NCI-H2227 treated with DMSO at 0.1 percent for 48 hours (cell line): ENCODE measurements at regions not wholly inside any gene's neighbourhood (a gene's known extent, or its start where the extent isn't known, plus 50 kb on each side); places are given as distances from the start of the nearest gene placed in this dataset.

Source experiments
- DNase-seq: peaks from one replicate; lab custom pipeline; 2025; lab: John Stamatoyannopoulos, UW

DNA sequence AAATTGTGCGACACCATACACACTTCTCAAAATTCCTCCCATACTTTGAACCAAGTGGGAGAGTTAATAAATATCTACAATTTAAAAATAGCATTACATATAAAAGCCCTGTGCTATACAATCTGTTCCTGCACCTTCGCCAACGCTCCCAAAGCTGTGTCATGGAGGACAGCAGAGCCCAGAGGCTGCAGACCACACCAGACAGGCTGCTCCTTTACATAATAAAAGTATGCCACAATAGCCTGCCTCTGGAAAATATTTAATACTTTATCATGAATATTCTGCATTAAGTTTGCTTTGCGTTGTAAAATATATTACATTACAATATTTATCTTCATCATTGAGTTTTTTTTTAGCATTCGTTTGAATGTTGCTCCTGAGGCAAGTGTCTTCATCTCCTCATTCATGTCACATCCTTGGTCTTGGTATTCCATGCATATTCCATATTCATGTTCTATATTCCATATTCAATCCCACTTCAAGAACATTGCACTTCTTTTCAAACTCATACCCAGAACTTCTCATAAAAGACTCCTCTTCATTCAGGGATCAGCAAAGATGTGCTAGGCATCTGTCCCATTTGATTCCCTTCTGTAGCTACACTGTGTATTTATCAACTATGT lies 663.9 kb downstream of the POM121L12 start:
- DNase-seq, result no peak

DNA sequence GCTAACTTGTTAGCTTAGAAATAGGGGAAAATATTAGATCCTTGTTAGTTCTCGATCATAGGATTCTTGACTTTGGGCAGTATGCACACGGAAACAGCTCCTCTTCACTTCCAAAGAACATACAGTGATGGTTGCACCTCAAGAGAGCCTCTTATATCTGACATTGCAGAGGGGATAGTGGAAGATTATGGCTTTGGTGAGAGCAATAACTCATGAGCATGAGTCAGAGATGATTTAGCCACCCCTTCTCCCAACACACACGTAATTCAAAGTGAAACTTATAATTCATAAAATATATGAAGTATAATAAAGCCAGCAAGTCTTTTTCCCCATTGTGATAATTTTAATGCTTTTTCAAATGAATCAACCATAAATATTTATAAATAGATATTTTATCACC lies 683.7 kb downstream of the POM121L12 start:
- DNase-seq, result no peak

DNA sequence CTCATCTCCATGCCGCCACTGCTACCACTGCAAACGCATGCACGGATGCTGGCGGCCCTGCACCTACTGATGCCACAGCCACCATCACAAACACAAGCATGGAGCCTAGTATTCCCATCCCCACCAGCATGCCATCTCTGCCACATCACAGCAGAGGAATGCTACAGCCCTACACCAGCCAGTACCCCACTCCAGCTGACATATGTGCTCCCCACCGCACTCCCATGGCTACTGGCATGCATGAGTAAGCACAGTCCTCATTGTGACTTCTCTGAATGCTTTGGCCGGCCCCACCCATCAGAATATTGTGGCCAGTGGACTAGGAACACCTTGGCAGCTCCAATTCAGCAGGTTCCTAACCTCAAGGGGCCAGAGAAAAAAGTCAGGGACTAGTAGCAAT lies 705.5 kb downstream of the POM121L12 start:
- no peak for DNase-seq

DNA sequence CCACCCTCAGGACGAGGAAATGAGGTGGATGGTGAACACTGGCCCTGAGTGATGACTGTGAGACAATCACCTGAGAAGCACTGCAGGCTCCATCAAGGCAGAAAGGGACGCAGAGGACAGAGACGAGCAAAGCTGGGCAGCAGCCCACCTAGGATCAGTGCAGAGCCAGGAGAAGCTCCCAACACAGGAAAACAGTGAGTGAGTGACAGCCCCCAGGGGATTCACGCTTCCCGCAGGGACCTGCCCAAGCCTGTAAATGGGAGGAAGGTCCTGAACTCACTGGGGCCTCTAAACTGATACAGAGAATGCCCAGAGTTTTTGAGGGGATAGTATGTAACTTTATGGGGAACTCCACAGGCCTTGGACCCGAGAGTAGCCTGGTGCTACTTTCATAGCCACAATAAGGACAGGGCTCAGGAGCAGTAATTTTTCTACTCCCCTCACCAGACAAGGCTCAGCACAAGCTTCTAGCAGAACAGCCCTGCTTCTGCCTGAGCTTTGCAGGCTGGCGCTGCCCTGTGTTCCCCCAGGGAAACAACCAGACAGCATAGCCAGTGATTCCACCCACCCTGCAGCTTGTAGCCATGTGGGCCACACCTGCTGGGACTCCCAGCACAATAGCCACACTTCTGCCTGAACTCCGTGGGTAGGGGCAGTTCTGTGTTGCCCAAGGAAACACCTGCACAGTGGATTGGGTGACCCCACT lies 708.4 kb downstream of the POM121L12 start:
- no peak for DNase-seq

DNA sequence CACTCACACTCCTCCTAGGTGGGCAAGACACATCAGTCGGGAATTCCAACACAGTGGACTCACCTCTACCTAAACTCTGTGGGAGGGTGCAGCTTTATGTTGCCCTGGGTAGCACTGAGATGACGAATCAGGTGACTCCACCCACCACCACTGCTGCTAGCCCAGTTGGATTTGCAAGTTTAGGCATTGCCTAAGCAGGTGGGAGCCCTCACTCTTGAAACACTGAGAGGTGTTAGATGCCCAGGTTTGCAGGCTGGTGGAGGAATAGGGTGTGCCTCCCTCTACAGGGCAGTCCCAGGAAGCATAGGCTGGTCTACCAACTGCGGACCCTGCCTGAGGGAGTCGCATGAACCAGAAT lies 708.9 kb downstream of the POM121L12 start:
- DNase-seq, result no peak

DNA sequence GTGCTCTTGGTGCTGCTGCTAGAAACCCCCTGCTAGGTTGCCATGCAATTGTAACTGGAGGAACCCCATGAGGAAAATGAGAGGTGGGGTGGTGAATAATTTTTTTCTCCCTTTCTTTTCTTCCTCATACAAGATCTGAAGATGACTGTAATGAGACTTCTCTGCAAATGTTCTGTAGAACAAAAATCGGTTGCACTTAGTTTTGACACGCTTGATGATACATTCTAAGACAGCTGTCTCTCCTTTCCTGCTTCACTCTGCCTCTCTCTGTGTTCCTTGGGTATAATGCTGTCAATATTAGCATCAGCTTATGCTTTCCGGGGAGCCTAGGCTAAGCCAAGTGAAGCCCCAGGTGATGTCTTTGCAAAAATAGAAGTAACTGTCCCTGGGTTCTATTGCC lies 721.5 kb downstream of the POM121L12 start:
- no peak for DNase-seq

DNA sequence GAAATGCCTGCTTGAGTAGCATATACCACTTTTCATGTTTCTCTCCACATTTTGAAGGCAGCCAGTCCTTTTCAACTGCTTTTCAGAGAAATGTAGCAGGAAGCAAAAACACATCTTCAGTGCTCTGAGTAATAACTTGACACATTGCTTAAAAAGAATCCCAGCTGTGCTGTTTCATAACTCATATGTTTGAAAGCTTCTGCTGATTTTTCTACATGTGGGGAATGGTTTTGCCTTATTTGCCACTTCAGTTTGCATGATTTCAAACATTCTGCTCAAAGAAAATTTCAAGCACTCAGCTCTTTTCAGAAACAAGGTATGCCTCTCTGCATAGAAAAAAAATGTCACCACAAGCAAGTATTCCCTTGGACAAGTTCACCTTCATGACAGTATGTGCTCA lies 732.8 kb downstream of the POM121L12 start:
- DNase-seq, result no peak

DNA sequence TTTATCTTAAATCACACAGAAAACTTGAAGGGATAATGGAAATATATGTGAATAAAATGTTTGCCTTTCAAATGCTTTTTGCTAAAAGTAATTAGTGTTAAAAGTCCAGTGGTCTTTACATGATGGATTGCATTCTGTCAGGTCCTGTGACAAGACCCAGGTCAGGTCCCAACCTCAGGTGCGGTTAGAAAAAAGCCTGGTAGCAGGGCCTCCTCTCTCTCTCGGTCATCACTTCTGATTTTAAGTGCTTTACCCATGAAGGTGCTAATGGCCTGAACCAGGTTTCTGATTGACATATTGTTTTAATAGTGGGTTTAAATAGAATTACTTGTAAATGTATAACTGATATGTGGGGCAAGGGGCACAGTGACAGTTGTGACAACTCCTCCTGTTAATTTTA lies 736.3 kb downstream of the POM121L12 start:
- no peak for DNase-seq

DNA sequence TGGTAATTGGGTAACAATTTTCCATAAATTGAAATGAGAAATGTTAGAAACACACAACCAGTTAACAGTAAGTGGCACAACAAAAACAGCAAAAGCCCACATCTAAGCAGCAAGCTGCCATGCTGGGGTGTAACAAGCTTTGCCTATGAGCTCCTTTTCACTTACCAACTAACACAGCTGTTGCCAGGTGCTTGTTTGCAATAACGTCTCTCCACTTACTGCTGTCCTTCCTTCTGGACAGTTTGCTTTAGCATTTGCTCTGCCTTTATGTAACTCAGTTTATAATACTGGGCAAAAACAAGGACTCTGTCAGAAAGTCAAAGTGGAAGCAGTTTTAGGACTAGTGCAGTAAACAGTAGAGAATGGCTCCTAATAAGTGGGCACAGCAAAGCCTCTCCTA lies 740.9 kb downstream of the POM121L12 start:
- no peak for DNase-seq

DNA sequence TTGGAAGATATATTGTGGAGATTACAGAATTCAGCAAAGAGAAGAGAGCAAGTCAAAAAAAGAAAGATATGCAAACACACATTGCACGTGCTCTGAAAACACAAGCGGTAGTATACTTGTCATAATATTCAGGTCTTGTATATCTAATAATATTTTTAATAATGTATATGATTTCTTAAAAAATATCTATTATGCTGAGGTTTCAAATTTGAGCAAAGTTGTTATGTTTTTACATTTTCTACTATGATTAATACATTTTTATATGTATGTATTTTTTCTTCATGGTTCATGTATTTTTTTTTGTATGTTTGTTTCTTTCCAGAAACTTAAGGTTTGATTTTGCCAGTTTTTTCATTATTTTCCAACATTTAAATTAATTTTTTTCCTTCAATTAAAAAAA lies 752.4 kb upstream of the VSTM2A start:
- DNase-seq, result no peak

DNA sequence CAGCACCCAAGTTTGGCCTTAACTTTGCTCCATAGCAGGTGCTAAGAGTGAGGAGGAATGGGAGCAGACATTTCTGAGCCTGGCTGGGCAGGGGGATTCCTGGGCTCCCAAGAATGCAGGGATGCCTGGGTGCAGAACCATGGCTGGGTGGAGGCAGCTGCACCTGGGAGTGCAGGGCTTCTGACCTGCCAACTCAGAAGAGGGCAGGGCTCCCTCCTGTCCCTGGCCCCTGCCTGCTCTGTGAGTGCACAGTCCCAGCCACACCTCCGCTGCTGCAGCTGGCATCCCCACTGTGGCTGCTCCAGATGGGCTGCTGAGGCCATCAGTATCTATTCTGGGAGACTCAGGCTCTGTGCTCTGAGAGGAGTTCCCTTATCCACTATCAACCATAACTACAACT lies 747.4 kb upstream of the VSTM2A start:
- DNase-seq, result no peak

DNA sequence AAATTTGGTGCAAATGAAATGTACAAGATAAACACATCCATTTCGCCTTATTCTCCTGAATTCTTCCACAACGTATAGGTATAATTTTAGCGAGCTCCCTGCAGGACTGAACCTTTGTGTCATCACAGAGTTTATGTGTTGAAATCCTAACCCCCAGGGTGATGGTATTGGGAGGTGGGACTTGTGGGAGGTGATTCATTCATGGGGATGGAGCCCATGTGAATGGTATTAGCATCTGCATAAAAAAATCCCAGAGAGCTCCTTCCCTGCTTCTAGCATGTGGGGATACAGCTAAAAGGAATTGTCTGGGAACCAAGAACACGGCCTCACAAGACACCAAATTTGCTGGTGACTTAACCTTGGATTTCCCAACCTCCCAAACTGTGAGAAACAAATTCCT lies 741.4 kb upstream of the VSTM2A start:
- no peak for DNase-seq

DNA sequence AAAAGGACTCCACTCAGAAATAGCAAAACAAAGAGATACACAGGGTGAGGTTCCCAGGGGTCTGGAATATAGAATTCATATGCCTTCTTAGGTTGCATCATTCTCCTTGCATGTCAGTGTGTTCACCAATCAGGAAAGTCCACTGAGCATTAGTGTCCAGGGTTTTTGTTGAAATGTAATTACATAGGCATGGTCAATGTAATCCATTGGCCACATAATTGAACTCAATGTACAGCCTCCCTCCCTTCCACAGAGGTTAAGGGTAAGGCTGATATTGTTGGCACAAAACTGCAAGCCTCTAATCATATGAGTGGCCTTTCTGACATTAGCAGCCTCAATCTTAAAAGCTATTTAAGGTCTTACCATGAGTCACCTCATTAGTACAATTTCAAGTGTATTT lies 736.1 kb upstream of the VSTM2A start:
- DNase-seq, result no peak

DNA sequence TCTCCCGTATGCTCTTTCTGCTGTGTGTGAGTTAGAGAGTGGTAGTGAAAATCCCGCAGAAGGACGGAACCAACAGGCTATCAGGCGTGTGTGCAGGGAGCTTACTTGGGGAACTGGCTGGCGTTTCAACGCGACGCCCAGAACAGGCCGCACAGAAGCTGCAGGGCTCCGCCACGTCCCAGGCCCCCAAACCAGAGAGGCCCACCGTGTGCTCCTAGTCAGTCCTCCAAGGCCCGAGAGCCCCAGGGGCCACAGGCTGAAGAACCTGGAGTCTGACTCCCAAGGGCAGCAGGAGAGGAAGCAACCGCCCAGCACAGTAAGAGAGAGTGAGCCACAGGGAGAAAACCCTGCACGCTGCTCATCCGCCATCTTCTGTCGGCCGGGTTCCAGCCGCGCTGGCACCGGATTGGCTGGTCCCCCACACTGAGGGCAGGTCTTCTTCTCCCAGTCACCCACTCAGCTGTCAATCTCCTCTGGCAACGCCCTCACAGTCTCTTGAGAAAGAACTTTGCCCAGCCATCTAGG lies 730.6 kb upstream of the VSTM2A start:
- DNase-seq, result peak; percentile 6

DNA sequence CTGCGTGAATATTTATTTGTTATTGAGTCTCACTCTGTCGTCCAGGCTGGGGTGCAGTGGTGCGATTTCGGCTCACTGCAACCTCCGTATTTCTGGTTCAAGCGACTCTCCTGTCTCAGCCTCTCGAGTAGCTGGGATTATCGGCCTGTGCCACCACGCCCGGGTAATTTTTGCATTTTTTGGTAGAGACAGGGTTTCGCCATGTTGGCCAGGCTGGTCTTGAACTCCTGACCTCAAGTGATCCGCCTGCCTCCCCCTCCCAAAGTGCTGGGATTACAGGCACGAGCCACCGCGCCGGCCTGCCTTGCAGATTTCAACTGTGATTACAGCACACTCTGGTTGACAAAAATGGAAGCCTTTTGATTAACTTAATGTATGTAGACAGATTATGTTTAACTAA lies 730.0 kb upstream of the VSTM2A start:
- DNase-seq, result no peak

DNA sequence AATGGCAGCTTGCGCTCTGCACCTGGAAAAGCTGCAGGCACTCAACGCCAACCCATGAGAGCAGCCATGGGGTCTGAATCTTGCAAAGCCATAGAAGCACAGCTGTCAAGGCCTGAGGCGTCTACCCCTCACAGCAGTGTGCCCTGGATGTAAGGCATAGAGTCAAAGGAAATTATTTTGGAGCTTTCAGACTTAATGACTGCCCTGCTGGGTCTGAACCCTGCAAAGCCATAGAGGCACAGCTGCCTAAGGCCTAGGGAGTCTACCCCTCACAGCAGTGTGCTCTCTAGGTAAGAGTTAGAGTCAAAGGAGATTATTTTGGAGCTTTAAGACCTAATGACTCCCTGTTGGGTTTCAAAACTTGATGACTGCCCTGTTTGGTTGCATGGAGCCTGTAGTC lies 706.9 kb upstream of the VSTM2A start:
- no peak for DNase-seq

DNA sequence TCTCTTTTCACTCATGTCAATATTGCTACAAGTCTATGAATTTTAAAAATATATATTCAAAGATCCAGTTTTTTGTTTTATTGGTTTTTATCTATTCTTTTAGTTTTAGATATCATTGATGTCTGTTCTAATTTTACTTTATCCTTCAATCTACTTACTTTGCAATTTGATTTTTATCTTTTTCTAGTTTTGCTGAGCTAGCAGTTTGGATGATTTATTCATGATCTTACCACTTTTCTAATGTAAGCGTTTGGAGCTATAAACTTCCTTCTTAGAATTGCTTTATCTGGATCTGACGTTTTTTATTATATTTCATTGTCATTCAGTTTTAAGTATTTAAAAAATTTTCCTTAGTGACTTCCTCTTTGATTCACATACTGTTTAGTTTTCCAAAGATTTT lies 664.5 kb upstream of the VSTM2A start:
- no peak for DNase-seq

DNA sequence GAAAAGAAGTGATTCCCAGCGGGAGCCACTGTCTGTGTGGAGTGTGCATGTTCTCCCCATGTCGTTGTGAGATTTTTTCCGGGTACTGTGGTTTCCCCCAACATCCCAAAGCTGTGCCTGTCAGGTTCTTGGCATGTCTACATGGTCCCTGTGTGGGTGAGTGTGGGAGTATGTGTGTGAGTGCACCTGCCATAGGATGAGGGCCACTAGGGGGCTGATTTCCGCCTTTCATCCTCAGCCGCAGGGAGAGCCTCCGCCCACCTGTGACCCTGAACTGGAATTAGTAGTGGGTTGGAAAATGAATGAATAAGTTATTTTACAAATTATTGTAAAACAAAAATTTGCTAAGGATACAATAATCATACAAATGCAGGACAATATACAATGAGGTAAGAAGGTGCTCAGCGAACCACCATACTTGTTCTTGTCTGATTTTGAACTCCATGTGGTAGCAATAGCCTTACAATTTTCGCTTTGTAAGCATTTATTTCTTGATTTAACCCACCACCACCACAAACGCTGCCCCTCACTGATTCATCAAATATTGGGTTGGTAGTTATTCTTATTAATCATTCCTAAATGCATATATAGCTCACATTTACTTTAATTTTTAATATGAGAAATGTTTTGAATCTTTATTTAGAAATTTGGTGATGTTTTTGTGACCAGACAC lies 641.2 kb upstream of the VSTM2A start:
- no peak for DNase-seq

DNA sequence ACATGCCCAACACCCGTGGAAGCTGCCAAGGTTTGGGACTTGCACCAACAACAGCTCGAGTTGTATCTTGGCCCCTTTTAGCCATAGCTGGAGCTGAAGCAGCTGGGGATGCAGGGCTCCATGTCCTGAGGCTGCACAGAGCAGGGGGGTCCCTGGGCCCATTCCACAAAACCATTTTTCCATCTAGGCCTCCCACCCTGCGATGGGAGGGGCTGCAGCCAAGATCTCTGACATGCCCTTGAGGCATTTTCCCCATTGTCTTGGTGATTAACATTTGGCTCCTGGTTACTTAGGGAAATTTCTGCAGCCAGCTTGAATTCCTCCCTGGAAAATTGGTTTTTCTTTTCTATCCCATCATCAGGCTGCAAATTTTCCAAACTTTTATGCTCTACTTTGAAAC lies 637.8 kb upstream of the VSTM2A start:
- no peak for DNase-seq

DNA sequence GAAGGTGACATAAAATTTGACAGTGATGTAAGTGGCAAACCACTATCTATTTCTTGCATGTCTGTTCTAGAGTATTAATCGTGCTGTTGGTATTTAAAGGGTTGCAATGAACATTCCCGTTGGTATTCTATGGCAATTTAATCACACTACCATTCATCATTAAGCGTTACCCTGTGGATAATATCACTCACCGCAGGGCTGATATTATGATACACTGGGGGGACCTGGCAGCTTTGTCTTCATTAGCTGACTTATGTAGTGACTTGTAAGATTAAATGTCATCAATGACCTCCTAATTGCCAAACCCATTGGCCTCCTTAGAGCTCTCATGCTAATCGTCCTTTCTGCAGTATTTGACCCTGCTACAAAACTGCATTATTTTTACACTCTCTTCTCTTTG lies 624.5 kb upstream of the VSTM2A start:
- no peak for DNase-seq

DNA sequence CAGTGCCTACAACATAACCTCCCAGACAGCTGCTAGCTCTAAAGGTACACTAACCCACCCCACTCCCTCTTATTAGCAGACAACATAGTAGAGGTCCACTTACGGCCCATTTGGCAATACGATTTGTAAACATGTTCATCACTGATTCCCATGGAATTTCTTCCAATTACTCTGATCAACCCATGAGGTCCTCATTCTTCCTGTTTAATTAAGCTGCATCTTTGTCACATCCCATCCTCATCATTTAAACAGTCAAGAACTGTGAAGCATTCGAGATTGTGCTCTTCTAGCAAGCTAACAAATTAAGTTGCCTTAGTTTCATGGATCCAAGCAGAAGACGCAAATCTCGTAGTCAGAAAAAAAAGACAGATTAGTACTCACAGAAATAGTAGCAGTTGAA lies 622.2 kb upstream of the VSTM2A start:
- no peak for DNase-seq

DNA sequence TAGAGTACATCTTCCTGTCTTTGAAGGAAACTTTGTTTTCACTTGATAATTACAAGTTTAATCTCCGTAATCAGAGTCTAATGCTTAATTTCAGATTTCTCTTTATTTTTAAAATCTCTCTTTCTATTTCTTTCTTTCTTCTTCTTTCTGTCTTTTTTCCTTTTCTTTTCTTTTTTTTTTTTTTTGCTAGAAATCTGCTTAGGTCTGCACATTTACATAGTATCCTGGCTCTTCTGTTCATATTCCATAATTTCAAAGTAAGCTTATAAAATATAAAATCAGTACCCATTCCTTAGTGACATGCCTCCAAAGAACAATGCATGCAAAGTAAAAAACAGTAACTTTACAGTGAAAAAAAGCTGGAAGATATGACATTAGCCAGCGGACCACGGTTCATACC lies 601.7 kb upstream of the VSTM2A start:
- DNase-seq, result no peak

DNA sequence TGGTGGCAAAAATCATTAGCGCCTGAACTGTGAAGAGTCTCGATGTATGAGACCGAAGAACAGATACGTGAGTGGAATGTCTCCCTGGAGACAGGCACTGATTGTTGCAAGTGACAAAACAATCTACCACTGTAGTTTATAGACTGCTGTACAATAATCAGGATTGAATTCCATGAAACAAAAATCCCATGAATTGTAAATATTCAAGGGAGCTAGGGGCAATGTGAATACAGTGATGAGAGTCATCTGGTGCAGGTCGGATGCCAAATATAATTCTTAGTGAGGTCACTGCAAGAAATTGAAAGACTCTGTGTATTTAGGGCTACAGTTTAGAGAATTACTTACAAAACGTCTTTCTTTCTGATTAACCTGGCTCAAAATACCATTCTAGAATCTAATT lies 594.4 kb upstream of the VSTM2A start:
- DNase-seq, result no peak

DNA sequence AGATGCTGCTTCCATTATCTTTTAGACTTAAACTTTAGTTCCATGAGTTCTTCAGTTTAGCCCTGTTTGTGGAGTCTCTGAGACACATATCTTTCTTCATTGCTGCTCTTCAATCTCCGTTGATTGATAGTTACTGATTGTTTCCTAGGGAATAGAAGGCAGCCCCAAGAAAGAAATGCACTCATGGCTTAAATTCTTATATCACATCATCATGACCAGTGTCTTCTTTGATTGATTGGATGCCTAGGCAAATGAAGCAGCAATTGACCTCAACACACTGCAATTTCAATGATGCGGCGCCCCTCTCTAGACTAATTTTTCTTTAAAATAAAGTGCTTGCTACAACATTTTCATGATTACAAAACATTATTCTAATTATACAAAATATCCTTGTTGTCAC lies 576.5 kb upstream of the VSTM2A start:
- no peak for DNase-seq
